ENCODE measurements at regions not wholly inside any gene's neighbourhood (a gene's known extent, or its start where the extent isn't known, plus 50 kb on each side); places are given as distances from the start of the nearest gene placed in this dataset.

DNA sequence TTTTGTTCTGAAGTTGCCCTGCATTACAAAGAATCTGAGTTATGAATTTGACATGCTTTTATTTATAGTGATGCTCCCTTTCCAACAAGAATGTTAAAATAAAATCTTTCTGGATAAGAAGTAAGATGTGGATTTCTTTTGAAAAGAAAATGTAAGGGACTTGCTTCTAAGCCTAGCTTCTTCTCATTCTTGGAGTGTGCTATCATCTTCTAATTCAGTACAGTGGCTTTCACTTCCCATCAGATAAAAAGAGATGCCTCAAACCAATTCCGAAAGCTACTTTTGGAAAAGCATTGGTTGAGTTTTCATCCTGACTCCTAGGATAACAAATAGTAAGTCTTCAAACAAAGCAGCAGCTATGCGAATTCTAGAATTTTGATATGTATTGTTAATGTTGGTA is 197.0 kb upstream of the ZPLD1 start:
- H3K4me3 ChIP-seq (ENCODE audit: low read depth, low read length) = no peak overlapping the region
- TF ChIP-seq, protein P1, sequence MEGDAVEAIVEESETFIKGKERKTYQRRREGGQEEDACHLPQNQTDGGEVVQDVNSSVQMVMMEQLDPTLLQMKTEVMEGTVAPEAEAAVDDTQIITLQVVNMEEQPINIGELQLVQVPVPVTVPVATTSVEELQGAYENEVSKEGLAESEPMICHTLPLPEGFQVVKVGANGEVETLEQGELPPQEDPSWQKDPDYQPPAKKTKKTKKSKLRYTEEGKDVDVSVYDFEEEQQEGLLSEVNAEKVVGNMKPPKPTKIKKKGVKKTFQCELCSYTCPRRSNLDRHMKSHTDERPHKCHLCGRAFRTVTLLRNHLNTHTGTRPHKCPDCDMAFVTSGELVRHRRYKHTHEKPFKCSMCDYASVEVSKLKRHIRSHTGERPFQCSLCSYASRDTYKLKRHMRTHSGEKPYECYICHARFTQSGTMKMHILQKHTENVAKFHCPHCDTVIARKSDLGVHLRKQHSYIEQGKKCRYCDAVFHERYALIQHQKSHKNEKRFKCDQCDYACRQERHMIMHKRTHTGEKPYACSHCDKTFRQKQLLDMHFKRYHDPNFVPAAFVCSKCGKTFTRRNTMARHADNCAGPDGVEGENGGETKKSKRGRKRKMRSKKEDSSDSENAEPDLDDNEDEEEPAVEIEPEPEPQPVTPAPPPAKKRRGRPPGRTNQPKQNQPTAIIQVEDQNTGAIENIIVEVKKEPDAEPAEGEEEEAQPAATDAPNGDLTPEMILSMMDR (conservative IDR thresholded peaks at IDR 0.05; ENCODE audit: low read depth, low read length) = no peak
- no peak for DNase-seq (ENCODE audit: low read depth)

DNA sequence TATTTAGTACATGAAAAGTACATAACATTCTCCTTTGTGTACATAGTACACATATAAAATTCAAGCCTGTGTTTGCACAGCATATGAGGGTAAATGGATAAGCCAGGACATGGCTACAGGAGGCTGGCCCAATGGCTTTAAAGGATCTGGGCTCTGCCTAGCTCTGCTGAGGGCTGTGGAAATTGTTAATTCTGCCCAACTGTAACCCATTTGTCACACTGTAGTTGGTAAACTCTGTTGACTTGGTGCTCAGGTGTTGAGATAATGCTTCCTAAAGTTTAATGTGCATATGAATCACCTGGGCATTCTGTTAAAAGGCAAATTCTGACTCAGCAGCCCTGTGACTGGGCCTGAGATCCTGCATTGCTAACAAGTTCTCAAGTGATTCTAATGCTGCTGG is 196.5 kb upstream of the ZPLD1 start:
- TF ChIP-seq, protein P1 (conservative IDR thresholded peaks at IDR 0.05; ENCODE audit: low read depth, low read length) = no peak
- H3K4me3 ChIP-seq (ENCODE audit: low read depth, low read length) = no peak overlapping the region
- no peak for DNase-seq (ENCODE audit: low read depth)

DNA sequence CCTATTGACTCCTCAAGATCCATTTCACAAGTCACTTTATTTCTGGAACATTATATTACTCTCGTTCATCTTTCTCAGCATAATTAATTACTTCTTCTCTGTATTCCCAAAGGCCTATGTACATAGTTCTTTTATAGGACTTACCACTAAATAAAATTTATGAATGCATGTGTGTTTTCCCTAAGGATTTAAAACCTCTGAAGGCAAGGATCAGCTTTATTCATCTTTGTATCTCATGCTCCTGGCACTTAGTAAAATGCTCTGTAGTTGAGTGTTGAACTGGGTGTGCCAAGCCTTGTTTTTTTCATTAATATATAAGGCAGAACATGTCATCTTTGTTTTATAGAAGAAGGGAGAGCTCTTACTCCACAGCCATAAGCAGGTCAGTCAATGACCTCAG is 194.1 kb upstream of the ZPLD1 start:
- TF ChIP-seq, protein P1 (conservative IDR thresholded peaks at IDR 0.05; ENCODE audit: low read depth, low read length) = no peak
- no peak for DNase-seq (ENCODE audit: low read depth)
- H3K4me3 ChIP-seq (ENCODE audit: low read depth, low read length) = no peak overlapping the region

DNA sequence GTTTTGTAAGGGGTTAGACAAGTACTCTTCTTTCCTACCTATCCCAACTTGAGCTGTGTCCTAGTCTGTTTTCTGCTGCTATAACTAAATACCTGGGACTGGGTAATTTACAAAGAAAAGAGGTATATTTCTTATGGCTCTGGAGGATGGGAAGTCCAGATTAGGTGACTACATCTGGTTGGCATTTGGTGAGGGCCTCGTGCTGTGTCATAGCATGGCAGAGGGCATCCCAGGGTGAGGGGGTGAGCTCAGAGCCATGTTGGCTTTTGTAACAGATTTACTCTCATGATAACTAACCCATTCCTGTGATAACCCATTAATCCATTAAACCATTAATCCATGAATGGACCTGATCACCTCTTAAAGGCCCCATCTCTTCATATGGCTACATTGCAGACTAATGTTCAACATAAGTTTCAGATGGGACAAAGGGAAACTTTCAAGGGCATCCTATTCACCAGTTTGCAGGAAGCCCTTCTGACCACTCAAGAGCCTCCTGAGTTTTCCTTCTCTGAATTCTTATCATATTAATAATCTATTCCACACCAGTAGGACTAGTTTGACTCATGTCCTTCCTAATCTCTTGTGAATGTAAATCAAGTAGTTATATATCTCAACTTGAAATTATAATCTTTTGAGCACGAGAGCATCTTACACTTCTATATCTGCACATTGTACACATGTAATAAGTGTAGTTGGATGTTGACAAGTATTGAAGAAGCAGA is 185.7 kb upstream of the ZPLD1 start:
- TF ChIP-seq, protein P1 (conservative IDR thresholded peaks at IDR 0.05; ENCODE audit: low read depth, low read length) = no peak
- DNase-seq (ENCODE audit: low read depth) = no peak
- no peak overlapping the region for H3K4me3 ChIP-seq (ENCODE audit: low read depth, low read length)

DNA sequence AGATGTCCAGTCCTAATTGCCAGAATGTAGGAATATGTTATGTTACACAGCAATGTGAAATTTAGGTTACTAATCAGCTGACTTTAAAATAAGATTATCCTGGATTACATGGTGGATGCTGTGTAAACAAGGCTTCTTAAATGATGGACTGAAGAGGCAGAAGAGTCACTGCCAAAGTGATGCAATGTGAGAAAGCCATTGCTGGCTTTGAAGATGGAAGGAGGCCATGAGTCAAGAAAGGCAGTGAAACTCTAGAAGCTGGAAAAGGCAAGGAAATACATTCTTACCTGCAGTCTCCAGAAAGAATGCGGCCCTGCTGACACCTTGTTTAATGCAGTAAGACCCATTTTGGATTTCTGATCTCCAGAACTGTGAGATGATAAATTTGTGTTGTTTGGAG is 179.1 kb upstream of the ZPLD1 start:
- DNase-seq (ENCODE audit: low read depth) = no peak
- TF ChIP-seq, protein P1 (conservative IDR thresholded peaks at IDR 0.05; ENCODE audit: low read depth, low read length) = no peak
- no peak overlapping the region for H3K4me3 ChIP-seq (ENCODE audit: low read depth, low read length)

DNA sequence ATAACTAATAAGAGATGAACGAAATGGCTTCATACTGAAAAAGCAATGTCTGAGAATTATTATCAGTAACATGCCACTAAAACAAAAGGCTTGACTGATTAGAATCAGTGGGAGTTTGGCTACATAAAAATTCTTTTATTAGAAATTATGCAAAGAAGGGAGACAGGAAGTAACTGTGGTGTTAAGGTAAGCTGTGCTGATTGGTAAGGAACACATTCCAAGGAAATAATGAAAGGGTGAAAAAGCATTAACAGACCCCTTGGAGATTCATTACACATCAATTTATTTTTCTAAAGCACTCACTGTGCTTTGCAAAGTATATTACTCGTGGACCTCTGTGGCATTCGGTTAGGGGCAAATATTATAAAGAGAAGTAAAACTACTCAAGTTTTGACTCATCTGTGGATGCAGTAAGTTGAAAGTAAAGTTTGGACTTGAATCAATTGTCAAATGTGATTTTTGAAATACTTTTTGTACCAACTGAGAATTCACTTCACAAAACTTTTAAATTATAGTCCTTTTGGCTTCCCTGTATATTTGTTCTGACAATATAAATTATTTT is 176.1 kb upstream of the ZPLD1 start:
- TF ChIP-seq, protein P1 (conservative IDR thresholded peaks at IDR 0.05; ENCODE audit: low read depth, low read length) = no peak
- no peak overlapping the region for H3K4me3 ChIP-seq (ENCODE audit: low read depth, low read length)
- no peak for DNase-seq (ENCODE audit: low read depth)

DNA sequence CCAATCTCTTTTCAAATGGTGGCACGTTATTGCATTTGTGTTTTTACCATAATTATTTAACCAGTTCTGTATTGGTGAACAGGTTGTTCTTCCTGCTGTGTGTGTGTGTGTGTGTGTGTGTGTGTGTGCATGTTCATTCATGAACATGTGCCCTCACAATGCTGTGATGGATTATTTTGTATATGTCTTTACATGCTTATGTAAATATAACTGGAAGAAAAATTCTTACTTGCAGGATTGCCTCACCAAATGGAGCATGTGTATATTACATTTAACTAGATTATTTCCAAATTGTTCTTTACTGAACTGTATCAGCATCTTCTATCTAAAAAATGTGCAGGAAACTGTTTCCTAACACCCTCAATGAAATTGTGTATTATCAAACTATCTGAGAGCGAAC is 175.2 kb upstream of the ZPLD1 start:
- TF ChIP-seq, protein P1 (conservative IDR thresholded peaks at IDR 0.05; ENCODE audit: low read depth, low read length) = no peak
- H3K4me3 ChIP-seq (ENCODE audit: low read depth, low read length) = no peak overlapping the region
- no peak for DNase-seq (ENCODE audit: low read depth)
